ENCODE measurements at regions not wholly inside any gene's neighbourhood (a gene's known extent, or its start where the extent isn't known, plus 50 kb on each side); places are given as distances from the start of the nearest gene placed in this dataset.

- no peaks in the 10 kb centered on the region for H3F3A ChIP-seq (ENCODE audit: insufficient read depth, low read length)
- H3K9ac ChIP-seq (ENCODE audit: low read length): no peak overlapping the region
- no peaks in the 10 kb centered on the region for H3K9me3 ChIP-seq (ENCODE audit: low read length)
- H3K36me3 ChIP-seq (ENCODE audit: insufficient read depth, low read length): no peaks in the 10 kb centered on the region
- H3K79me2 ChIP-seq (ENCODE audit: insufficient read depth, low read length): no peaks in the 10 kb centered on the region
- no peaks in the 10 kb centered on the region for H4K20me1 ChIP-seq (ENCODE audit: insufficient read depth, low read length)
- H3K27me3 ChIP-seq (ENCODE audit: insufficient read depth, low read length): no peaks in the 10 kb centered on the region
- no peak overlapping the region for H3K4me2 ChIP-seq (ENCODE audit: low read length)
- no peaks in the 10 kb centered on the region for H3K9me2 ChIP-seq (ENCODE audit: low read depth, low read length)
- H3K4me3 ChIP-seq (ENCODE audit: low read depth, low read length, poor library complexity, severe bottlenecking): no peak overlapping the region
- TF ChIP-seq, protein P1, sequence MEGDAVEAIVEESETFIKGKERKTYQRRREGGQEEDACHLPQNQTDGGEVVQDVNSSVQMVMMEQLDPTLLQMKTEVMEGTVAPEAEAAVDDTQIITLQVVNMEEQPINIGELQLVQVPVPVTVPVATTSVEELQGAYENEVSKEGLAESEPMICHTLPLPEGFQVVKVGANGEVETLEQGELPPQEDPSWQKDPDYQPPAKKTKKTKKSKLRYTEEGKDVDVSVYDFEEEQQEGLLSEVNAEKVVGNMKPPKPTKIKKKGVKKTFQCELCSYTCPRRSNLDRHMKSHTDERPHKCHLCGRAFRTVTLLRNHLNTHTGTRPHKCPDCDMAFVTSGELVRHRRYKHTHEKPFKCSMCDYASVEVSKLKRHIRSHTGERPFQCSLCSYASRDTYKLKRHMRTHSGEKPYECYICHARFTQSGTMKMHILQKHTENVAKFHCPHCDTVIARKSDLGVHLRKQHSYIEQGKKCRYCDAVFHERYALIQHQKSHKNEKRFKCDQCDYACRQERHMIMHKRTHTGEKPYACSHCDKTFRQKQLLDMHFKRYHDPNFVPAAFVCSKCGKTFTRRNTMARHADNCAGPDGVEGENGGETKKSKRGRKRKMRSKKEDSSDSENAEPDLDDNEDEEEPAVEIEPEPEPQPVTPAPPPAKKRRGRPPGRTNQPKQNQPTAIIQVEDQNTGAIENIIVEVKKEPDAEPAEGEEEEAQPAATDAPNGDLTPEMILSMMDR (IDR thresholded peaks at IDR 0.05; ENCODE audit: low read length): no peak
- TF ChIP-seq EZH2 (IDR thresholded peaks at IDR 0.05; ENCODE audit: borderline replicate concordance, low read length): no peak
- H2AFZ ChIP-seq (ENCODE audit: low read length): no peak overlapping the region
- H3K4me1 ChIP-seq (ENCODE audit: insufficient read depth, low read length, severe bottlenecking): no peaks in the 10 kb centered on the region
- H3K27ac ChIP-seq (ENCODE audit: low read depth, low read length, poor library complexity, severe bottlenecking): no peak overlapping the region
These were observed 432.2 kb downstream of the PIK3R1 start for GRCh38 chr5:68647743-68648142.

GRCh38 chr5:68648944-68649857, 433.6 kb downstream of the PIK3R1 start:
- no peak overlapping the region for H3K4me3 ChIP-seq (ENCODE audit: low read depth, low read length, poor library complexity, severe bottlenecking)
- H3K4me1 ChIP-seq (ENCODE audit: insufficient read depth, low read length, severe bottlenecking): no peaks in the 10 kb centered on the region
- no peaks in the 10 kb centered on the region for H3K27me3 ChIP-seq (ENCODE audit: insufficient read depth, low read length)
- no peaks in the 10 kb centered on the region for H3K9me3 ChIP-seq (ENCODE audit: low read length)
- H3K27ac ChIP-seq (ENCODE audit: low read depth, low read length, poor library complexity, severe bottlenecking): no peak overlapping the region
- TF ChIP-seq, protein P1 (IDR thresholded peaks at IDR 0.05; ENCODE audit: low read length): no peak
- TF ChIP-seq EZH2 (IDR thresholded peaks at IDR 0.05; ENCODE audit: borderline replicate concordance, low read length): no peak
- no peaks in the 10 kb centered on the region for H3K36me3 ChIP-seq (ENCODE audit: insufficient read depth, low read length)
- H2AFZ ChIP-seq (ENCODE audit: low read length): no peak overlapping the region
- no peak overlapping the region for H3K9ac ChIP-seq (ENCODE audit: low read length)
- H3K9me2 ChIP-seq (ENCODE audit: low read depth, low read length): no peaks in the 10 kb centered on the region
- H4K20me1 ChIP-seq (ENCODE audit: insufficient read depth, low read length): no peaks in the 10 kb centered on the region
- no peaks in the 10 kb centered on the region for H3F3A ChIP-seq (ENCODE audit: insufficient read depth, low read length)
- H3K4me2 ChIP-seq (ENCODE audit: low read length): no peak overlapping the region
- H3K79me2 ChIP-seq (ENCODE audit: insufficient read depth, low read length): no peaks in the 10 kb centered on the region

DNA sequence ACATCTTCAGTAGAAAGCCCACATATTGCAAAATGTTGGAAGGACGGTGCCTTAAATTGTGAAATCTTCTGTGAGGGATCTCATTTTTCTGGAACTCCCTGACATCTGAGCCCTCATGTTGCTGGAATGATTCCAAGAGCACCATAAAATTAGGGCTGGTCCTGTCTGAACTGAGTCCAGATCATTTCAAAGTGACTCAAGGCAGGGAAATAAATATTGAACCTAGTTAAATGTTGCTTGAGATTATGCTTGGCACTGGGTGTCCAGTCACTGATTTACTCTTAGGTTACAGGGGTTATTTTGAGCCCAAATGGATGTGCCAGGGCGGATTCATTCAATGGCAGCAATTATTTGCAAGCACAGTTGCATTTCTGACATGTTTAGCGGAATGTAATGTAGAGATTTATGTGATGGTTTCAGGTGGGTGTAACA, 437.0 kb downstream of the PIK3R1 start:
- Histone ChIP-seq H3K4me2 (ENCODE audit: low read length) (no peak overlapping the region), H3K36me3 (ENCODE audit: insufficient read depth, low read length) (no peaks in the 10 kb centered on the region), H3K9ac (ENCODE audit: low read length) (no peak overlapping the region), H3K27me3 (ENCODE audit: insufficient read depth, low read length) (no peaks in the 10 kb centered on the region), H3K9me2 (ENCODE audit: low read depth, low read length) (no peaks in the 10 kb centered on the region), H2AFZ (ENCODE audit: low read length) (no peak overlapping the region), H3K27ac (ENCODE audit: low read depth, low read length, poor library complexity, severe bottlenecking) (no peak overlapping the region), H3K4me3 (ENCODE audit: low read depth, low read length, poor library complexity, severe bottlenecking) (no peak overlapping the region), H3K9me3 (ENCODE audit: low read length) (no peaks in the 10 kb centered on the region), H3K4me1 (ENCODE audit: insufficient read depth, low read length, severe bottlenecking) (no peaks in the 10 kb centered on the region), H3F3A (ENCODE audit: insufficient read depth, low read length) (no peaks in the 10 kb centered on the region), H4K20me1 (ENCODE audit: insufficient read depth, low read length) (no peaks in the 10 kb centered on the region), H3K79me2 (ENCODE audit: insufficient read depth, low read length) (no peaks in the 10 kb centered on the region)
- TF ChIP-seq EZH2 (IDR thresholded peaks at IDR 0.05; ENCODE audit: borderline replicate concordance, low read length): no peak
- TF ChIP-seq, protein P1 (IDR thresholded peaks at IDR 0.05; ENCODE audit: low read length): no peak
